ENCODE measurements at regions not wholly inside any gene's neighbourhood (a gene's known extent, or its start where the extent isn't known, plus 50 kb on each side); places are given as distances from the start of the nearest gene placed in this dataset.

- intact Hi-C loops (cut with DNase I), result no loop called here
- no peaks in the 10 kb centered on the region for H3K9me3 ChIP-seq
Measured at GRCh38 chr11:33564856-33565453, 135.7 kb downstream of the C11orf91 start.

GRCh38 chr11:33560729-33561128, 139.9 kb downstream of the C11orf91 start:
- DNase-seq, result no peak
- H3K4me3 ChIP-seq, result no peak overlapping the region
- no peaks in the 10 kb centered on the region for H3K4me1 ChIP-seq
- H3K9me3 ChIP-seq, result no peaks in the 10 kb centered on the region
- no peak overlapping the region for H3K27ac ChIP-seq
- ATAC-seq, result no peak
- no peaks in the 10 kb centered on the region for H3K27me3 ChIP-seq (ENCODE audit: insufficient read depth in 3 of 3, low read length in 2 of 3)
- WGBS, 3 donors, result 70 to 77% (median 75%) methylated on average over 4 of the region's 4 CpGs
- no peaks in the 10 kb centered on the region for H3K36me3 ChIP-seq (ENCODE audit: insufficient read depth in 1 of 2, low read depth in 1 of 2)
- intact Hi-C loops (cut with DNase I), result no loop called here
- TF ChIP-seq CTCF (IDR thresholded peaks at IDR 0.05), result no peak

More at GRCh38 chr11:33564856-33565453, 135.7 kb downstream of the C11orf91 start:
- no peak overlapping the region for H3K4me3 ChIP-seq
- no peak for DNase-seq
- no peaks in the 10 kb centered on the region for H3K27me3 ChIP-seq (ENCODE audit: insufficient read depth in 3 of 3, low read length in 2 of 3)
- no peak for ATAC-seq
- WGBS, 3 donors, result 72 to 75% (median 73%) methylated on average over 7 of the region's 7 CpGs
- no peaks in the 10 kb centered on the region for H3K36me3 ChIP-seq (ENCODE audit: insufficient read depth in 1 of 2, low read depth in 1 of 2)
- no peak overlapping the region for H3K27ac ChIP-seq
- no peaks in the 10 kb centered on the region for H3K4me1 ChIP-seq
- no peak for TF ChIP-seq CTCF (IDR thresholded peaks at IDR 0.05)

GRCh38 chr11:33559567-33559966, 141.1 kb downstream of the C11orf91 start:
- intact Hi-C loops (cut with DNase I), result no loop called here
- H3K4me1 ChIP-seq, result no peaks in the 10 kb centered on the region
- H3K36me3 ChIP-seq (ENCODE audit: insufficient read depth in 1 of 2, low read depth in 1 of 2), result no peaks in the 10 kb centered on the region
- ATAC-seq (no peak), DNase-seq (no peak)
- no peak overlapping the region for H3K4me3 ChIP-seq
- no peaks in the 10 kb centered on the region for H3K9me3 ChIP-seq
- H3K27me3 ChIP-seq (ENCODE audit: insufficient read depth in 3 of 3, low read length in 2 of 3), result no peaks in the 10 kb centered on the region
- no peak overlapping the region for H3K27ac ChIP-seq
- 71 to 84% (median 73%) methylated on average over 11 of the region's 11 CpGs for WGBS, 3 donors
- TF ChIP-seq CTCF (IDR thresholded peaks at IDR 0.05), result no peak

GRCh38 chr11:33558097-33558496, 142.5 kb downstream of the C11orf91 start:
- DNase-seq (no peak), ATAC-seq (no peak)
- Histone ChIP-seq H3K36me3 (ENCODE audit: insufficient read depth in 1 of 2, low read depth in 1 of 2) (no peaks in the 10 kb centered on the region), H3K4me3 (no peak overlapping the region), H3K9me3 (no peaks in the 10 kb centered on the region), H3K27me3 (ENCODE audit: insufficient read depth in 3 of 3, low read length in 2 of 3) (no peaks in the 10 kb centered on the region), H3K4me1 (no peaks in the 10 kb centered on the region), H3K27ac (no peak overlapping the region)
- WGBS, 3 donors, result 85 to 90% (median 89%) methylated on average over 7 of the region's 7 CpGs
- intact Hi-C loops (cut with DNase I), result no loop called here
- no peak for TF ChIP-seq CTCF (IDR thresholded peaks at IDR 0.05)

DNA sequence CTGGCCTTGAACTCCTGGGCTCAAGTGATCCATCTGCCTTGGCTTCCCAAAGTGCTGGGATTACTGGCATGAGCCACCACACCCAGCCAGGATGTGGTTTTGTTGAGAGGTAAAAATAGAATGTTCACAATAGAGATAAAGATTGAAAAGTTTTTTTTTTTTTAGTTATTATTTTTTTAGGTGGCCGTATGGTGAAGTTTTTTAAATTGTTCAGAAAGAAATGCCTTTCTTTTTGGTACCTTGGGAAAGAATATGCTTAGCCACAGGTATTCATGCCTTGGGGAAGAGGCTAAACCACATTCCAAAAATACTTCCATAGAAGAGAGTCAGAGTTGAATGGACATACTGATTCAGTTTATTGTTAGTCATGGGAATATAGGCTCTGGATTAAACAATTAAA, 143.4 kb downstream of the C11orf91 start:
- H3K4me3 ChIP-seq, result no peak overlapping the region
- WGBS, 3 donors, result 18 to 65% (median 61%) methylated on average over 1 of the region's 1 CpG
- H3K27me3 ChIP-seq (ENCODE audit: insufficient read depth in 3 of 3, low read length in 2 of 3), result no peaks in the 10 kb centered on the region
- ATAC-seq (no peak), DNase-seq (no peak)
- TF ChIP-seq CTCF (IDR thresholded peaks at IDR 0.05), result no peak
- H3K36me3 ChIP-seq (ENCODE audit: insufficient read depth in 1 of 2, low read depth in 1 of 2), result no peaks in the 10 kb centered on the region
- H3K27ac ChIP-seq, result no peak overlapping the region
- intact Hi-C loops (cut with DNase I), result no loop called here
- no peaks in the 10 kb centered on the region for H3K4me1 ChIP-seq
- no peaks in the 10 kb centered on the region for H3K9me3 ChIP-seq

Data from psoas muscle (tissue), 7 donors.